MM.1S (cell line): ENCODE measurements at regions not wholly inside any gene's neighbourhood (a gene's known extent, or its start where the extent isn't known, plus 50 kb on each side); places are given as distances from the start of the nearest gene placed in this dataset.

ENCODE experiments used
- CTCF ChIP-seq: fragments of 300-600 bp; sonication (generic); IDR thresholded peaks from 2 replicates; pipeline ENCODE4 v1.5.1; 2016; ENCODE audit warnings: antibody characterized with exemption, low read length, mixed read lengths
- EZH2 ChIP-seq: fragments of 300-600 bp; sonication (generic); optimal IDR thresholded peaks from 2 replicates; pipeline ENCODE3; 2017; ENCODE audit warnings: low read depth, mild to moderate bottlenecking, antibody characterized with exemption, low read length, mixed read lengths
- EZH2phosphoT487 ChIP-seq: fragments of 300-600 bp; sonication (generic); IDR thresholded peaks from 2 replicates; pipeline ENCODE4 v1.6.1; 2018; ENCODE audit warnings: antibody characterized with exemption, low read length

- TF ChIP-seq CTCF (no peak), EZH2phosphoT487 (no peak), EZH2 (no peak)
Observed at GRCh38 chr5:125293223-125293622, 546.8 kb upstream of the ZNF608 start.
